SU-DHL-6 (cell line): ENCODE measurements at regions not wholly inside any gene's neighbourhood (a gene's known extent, or its start where the extent isn't known, plus 50 kb on each side); places are given as distances from the start of the nearest gene placed in this dataset.

Experiments used
- H2AFZ ChIP-seq: fragments of 200-600 bp; sonication (generic); 2 replicates; pipeline ENCODE4 v1.6.1; 2014; ENCODE audit warnings: low read depth, mild to moderate bottlenecking, moderate library complexity, mixed read lengths, antibody characterized with exemption, low read length; ENCODE audit not compliant: severe bottlenecking
- H3F3A ChIP-seq: fragments of 200-600 bp; shearing (Covaris generic); 2 replicates; pipeline ENCODE4 v1.6.0; 2016; ENCODE audit warnings: antibody characterized with exemption, mild to moderate bottlenecking; ENCODE audit not compliant: insufficient read depth
- H3K27ac ChIP-seq: fragments of 200-600 bp; sonication (generic); 2 replicates; pipeline ENCODE4 v1.5.1; 2016; ENCODE audit warnings: low read depth, mild to moderate bottlenecking, low read length, moderate library complexity, mixed read lengths
- H3K27me3 ChIP-seq: fragments of 200-600 bp; sonication (generic), shearing (Covaris generic); 2 replicates; pipeline ENCODE4 v1.6.0; 2014; ENCODE audit warnings: mild to moderate bottlenecking, low read length
- H3K36me3 ChIP-seq: fragments of 200-600 bp; sonication (generic); 2 replicates; pipeline ENCODE4 v1.6.1; 2014; ENCODE audit warnings: mild to moderate bottlenecking, low read length, mixed read lengths
- H3K4me2 ChIP-seq: fragments of 300-600, 200-600 bp; shearing (Covaris generic), sonication (generic); 2 replicates; pipeline ENCODE4 v1.6.0; 2014; ENCODE audit warnings: low read length, low read depth, mild to moderate bottlenecking; ENCODE audit not compliant: poor library complexity, severe bottlenecking
- H3K4me3 ChIP-seq: fragments of 200-600 bp; sonication (generic); 2 replicates; pipeline ENCODE4 v1.5.1; 2014; ENCODE audit warnings: antibody characterized with exemption, low read length, mild to moderate bottlenecking, mixed read lengths; ENCODE audit not compliant: insufficient read depth, poor library complexity, severe bottlenecking
- H3K79me2 ChIP-seq: fragments of 200-600 bp; sonication (generic); 2 replicates; pipeline ENCODE4 v1.6.1; 2014; ENCODE audit warnings: mild to moderate bottlenecking, low read length, moderate library complexity; ENCODE audit not compliant: insufficient read depth
- H3K9ac ChIP-seq: fragments of 200-600 bp; sonication (generic); 2 replicates; pipeline ENCODE4 v1.7.0; 2014; ENCODE audit warnings: mild to moderate bottlenecking, low read length
- H3K9me2 ChIP-seq: fragments of 200-600 bp; sonication (generic); replicated peaks from 2 replicates; pipeline ENCODE4 v1.6.1; 2014; ENCODE audit warnings: low read length; ENCODE audit not compliant: insufficient read depth
- H3K9me3 ChIP-seq: fragments of 200-600 bp; sonication (generic); 2 replicates; pipeline ENCODE4 v1.6.1; 2014; ENCODE audit warnings: low read length, mixed read lengths; ENCODE audit not compliant: insufficient read depth
- H4K20me1 ChIP-seq: fragments of 200-600 bp; sonication (generic); 2 replicates; pipeline ENCODE4 v1.6.1; 2014; ENCODE audit warnings: low read depth, mild to moderate bottlenecking, antibody characterized with exemption, low read length, moderate library complexity, mixed read lengths
- EZH2phosphoT487 ChIP-seq: fragments of 200-600 bp; sonication (generic), shearing (Covaris generic); conservative IDR thresholded peaks from 2 replicates; pipeline ENCODE4 v1.6.1; 2018; ENCODE audit warnings: mild to moderate bottlenecking, antibody characterized with exemption, low read length, moderate library complexity, mixed read lengths
- TF ChIP-seq, protein P1 (sequence below): fragments of 200-600 bp; sonication (generic); IDR thresholded peaks from one replicate; pipeline ENCODE4 v1.5.1; 2017; ENCODE audit warnings: antibody characterized with exemption, mild to moderate bottlenecking, low read length, moderate library complexity; ENCODE audit not compliant: insufficient read depth, poor library complexity, severe bottlenecking

GRCh38 chr7:94330269-94331020 lies 64.2 kb upstream of the COL1A2 start:
- H3K9ac ChIP-seq: no peak overlapping the region
- H3K79me2 ChIP-seq: no peaks in the 10 kb centered on the region
- H2AFZ ChIP-seq: no peak overlapping the region
- no peaks in the 10 kb centered on the region for H4K20me1 ChIP-seq
- no peaks in the 10 kb centered on the region; the same call in 1 of the 2 replicates for H3K27me3 ChIP-seq
- no peaks in the 10 kb centered on the region for H3F3A ChIP-seq
- H3K9me2 ChIP-seq: 0 out of 2 replicates have a peak, but pooled peaks cover 4% of the 10 kb centered on the region
- H3K27ac ChIP-seq: no peak overlapping the region
- no peaks in the 10 kb centered on the region for H3K36me3 ChIP-seq
- TF ChIP-seq, protein P1, sequence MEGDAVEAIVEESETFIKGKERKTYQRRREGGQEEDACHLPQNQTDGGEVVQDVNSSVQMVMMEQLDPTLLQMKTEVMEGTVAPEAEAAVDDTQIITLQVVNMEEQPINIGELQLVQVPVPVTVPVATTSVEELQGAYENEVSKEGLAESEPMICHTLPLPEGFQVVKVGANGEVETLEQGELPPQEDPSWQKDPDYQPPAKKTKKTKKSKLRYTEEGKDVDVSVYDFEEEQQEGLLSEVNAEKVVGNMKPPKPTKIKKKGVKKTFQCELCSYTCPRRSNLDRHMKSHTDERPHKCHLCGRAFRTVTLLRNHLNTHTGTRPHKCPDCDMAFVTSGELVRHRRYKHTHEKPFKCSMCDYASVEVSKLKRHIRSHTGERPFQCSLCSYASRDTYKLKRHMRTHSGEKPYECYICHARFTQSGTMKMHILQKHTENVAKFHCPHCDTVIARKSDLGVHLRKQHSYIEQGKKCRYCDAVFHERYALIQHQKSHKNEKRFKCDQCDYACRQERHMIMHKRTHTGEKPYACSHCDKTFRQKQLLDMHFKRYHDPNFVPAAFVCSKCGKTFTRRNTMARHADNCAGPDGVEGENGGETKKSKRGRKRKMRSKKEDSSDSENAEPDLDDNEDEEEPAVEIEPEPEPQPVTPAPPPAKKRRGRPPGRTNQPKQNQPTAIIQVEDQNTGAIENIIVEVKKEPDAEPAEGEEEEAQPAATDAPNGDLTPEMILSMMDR: no peak
- TF ChIP-seq EZH2phosphoT487: no peak
- H3K4me3 ChIP-seq: no peak overlapping the region
- H3K4me2 ChIP-seq: no peak overlapping the region
- no peaks in the 10 kb centered on the region for H3K9me3 ChIP-seq

DNA sequence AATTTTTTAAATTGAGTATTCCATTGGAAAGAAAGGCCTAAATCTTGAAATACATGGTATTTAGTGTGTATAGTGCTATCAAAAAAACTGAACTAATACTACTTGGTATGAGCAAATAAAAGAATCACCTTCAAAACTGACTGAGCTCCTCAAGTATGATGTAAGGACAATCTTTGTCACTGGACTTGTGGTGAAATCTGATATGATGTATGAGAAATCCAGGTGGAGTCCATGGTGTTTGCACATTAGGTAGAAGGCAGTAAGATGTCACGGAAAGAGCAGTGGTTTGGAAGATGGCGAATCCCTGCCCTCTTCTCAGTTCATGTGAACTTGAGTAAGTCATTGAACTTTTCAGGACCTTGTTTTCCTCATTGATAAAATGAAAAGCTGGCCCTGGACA lies 62.1 kb upstream of the COL1A2 start:
- no peak overlapping the region for H2AFZ ChIP-seq
- H3K9ac ChIP-seq: no peak overlapping the region
- TF ChIP-seq EZH2phosphoT487: no peak
- TF ChIP-seq, protein P1: no peak
- H3K4me3 ChIP-seq: no peak overlapping the region
- H3K36me3 ChIP-seq: no peaks in the 10 kb centered on the region
- H3F3A ChIP-seq: no peaks in the 10 kb centered on the region
- H3K27me3 ChIP-seq: no peaks in the 10 kb centered on the region; the same call in 1 of the 2 replicates
- no peak overlapping the region for H3K4me2 ChIP-seq
- no peaks in the 10 kb centered on the region for H3K9me2 ChIP-seq
- no peaks in the 10 kb centered on the region for H3K79me2 ChIP-seq
- H3K9me3 ChIP-seq: no peaks in the 10 kb centered on the region
- H3K27ac ChIP-seq: no peak overlapping the region
- H4K20me1 ChIP-seq: no peaks in the 10 kb centered on the region

- Histone ChIP-seq H3K36me3 (no peaks in the 10 kb centered on the region), H2AFZ (no peak overlapping the region), H3K79me2 (no peaks in the 10 kb centered on the region), H3F3A (no peaks in the 10 kb centered on the region), H3K9me2 (no peaks in the 10 kb centered on the region), H3K27ac (no peak overlapping the region), H3K4me2 (no peak overlapping the region), H3K4me3 (no peak overlapping the region), H3K9ac (no peak overlapping the region), H3K9me3 (no peaks in the 10 kb centered on the region), H4K20me1 (no peaks in the 10 kb centered on the region), H3K27me3 (no peaks in the 10 kb centered on the region; the same call in 1 of the 2 replicates)
- TF ChIP-seq EZH2phosphoT487: no peak
- TF ChIP-seq, protein P1: no peak
These were observed 60.9 kb upstream of the COL1A2 start for GRCh38 chr7:94333810-94334209.
